ENCODE measurements at regions not wholly inside any gene's neighbourhood (a gene's known extent, or its start where the extent isn't known, plus 50 kb on each side); places are given as distances from the start of the nearest gene placed in this dataset.
A peak's percentile ranks its signal among the peaks of the same experiment; 100 is the strongest.

DNA sequence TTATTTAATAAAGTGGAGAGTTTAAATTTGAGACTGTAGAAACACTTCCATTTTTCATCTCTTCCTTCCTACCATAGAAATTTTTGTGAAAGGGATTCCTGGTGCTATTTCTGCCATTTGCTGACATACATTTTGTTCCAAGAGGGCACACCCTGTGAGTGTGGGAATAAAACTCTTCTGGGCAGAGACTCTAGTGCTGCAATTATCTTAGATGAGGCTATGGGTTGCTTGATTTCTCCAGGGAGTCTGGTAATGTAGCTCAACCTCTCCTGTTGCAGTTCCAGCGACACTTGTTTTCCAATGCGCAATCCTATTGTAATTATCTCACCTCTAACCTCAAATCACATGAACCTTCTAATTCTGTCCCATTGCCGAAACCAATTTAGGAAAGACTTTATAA, 60.1 kb upstream of the ZSWIM2 start:
- no peak for TF ChIP-seq POLR2A (IDR thresholded peaks at IDR 0.05)
- TF ChIP-seq, protein P1, sequence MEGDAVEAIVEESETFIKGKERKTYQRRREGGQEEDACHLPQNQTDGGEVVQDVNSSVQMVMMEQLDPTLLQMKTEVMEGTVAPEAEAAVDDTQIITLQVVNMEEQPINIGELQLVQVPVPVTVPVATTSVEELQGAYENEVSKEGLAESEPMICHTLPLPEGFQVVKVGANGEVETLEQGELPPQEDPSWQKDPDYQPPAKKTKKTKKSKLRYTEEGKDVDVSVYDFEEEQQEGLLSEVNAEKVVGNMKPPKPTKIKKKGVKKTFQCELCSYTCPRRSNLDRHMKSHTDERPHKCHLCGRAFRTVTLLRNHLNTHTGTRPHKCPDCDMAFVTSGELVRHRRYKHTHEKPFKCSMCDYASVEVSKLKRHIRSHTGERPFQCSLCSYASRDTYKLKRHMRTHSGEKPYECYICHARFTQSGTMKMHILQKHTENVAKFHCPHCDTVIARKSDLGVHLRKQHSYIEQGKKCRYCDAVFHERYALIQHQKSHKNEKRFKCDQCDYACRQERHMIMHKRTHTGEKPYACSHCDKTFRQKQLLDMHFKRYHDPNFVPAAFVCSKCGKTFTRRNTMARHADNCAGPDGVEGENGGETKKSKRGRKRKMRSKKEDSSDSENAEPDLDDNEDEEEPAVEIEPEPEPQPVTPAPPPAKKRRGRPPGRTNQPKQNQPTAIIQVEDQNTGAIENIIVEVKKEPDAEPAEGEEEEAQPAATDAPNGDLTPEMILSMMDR (IDR thresholded peaks at IDR 0.05): no peak
- peak in 1 of 2 donors; percentile 12 for TF ChIP-seq EP300 (IDR thresholded peaks at IDR 0.05)

All from tibial nerve (tissue), 4 donors.